Spleen (tissue), 7 donors: ENCODE measurements at regions not wholly inside any gene's neighbourhood (a gene's known extent, or its start where the extent isn't known, plus 50 kb on each side); places are given as distances from the start of the nearest gene placed in this dataset.

Experiments used
- CTCF ChIP-seq, 11 experiments: fragments of 200-600 bp in 7 of 11; fragments of 450-650 bp in 4 of 11; sonication (generic) in 4 of 11; IDR thresholded peaks in 8 of 11; conservative IDR thresholded peaks in 3 of 11; 1 replicate in 7 of 11; 2 replicates in 4 of 11; pipeline versions ENCODE4 v1.4.0 to v1.8.0; 2016 to 2021; ENCODE audit warnings: antibody characterized with exemption in 11 of 11, inconsistent platforms in 4 of 11, mild to moderate bottlenecking in 1 of 11
- POLR2A ChIP-seq, 3 donors: fragments of 450-650 bp; IDR thresholded peaks; one replicate each; pipeline ENCODE4 v1.5.1; 2017; ENCODE audit warnings: antibody characterized with exemption in 3 of 3, mild to moderate bottlenecking in 1 of 3
- donor health status: DM: no; HTN: no; CAD: no; lungs with moderate emphysema.
- donor health status: DM: no; HTN: no; CAD: no.
- donor health status: DM: no; HTN: no; CAD: no.

GRCh38 chr4:111018216-111018615, 395.3 kb upstream of the PITX2 start:
- TF ChIP-seq CTCF (IDR thresholded peaks at IDR 0.05 in 8 of 11, conservative IDR thresholded peaks at IDR 0.05 in 3 of 11), result no peak
- no peak for TF ChIP-seq POLR2A (IDR thresholded peaks at IDR 0.05)
